GM12878 (cell line): ENCODE measurements at regions not wholly inside any gene's neighbourhood (a gene's known extent, or its start where the extent isn't known, plus 50 kb on each side); places are given as distances from the start of the nearest gene placed in this dataset.

Experiments used
- ATAC-seq: fragments of 200-7000 bp; cut with Tn5 transposase; 3 replicates; pipeline ENCODE4 v1.9.1; 2020; ENCODE audit warnings: mild to moderate bottlenecking, moderate library complexity
- BruUV-seq: library from RNA; stranded (reverse); fragments of 400-500 nt; replicated peaks from 2 replicates; lab custom pipeline; 2021; lab: Mats Ljungman, UMichigan
- CTCF ChIA-PET: fragments of 300-600 bp; sonication (Branson Sonifier 250); formaldehyde crosslinking; extraction: SDS; loops from one replicate; lab custom pipeline; 2021; ENCODE audit warnings: inconsistent platforms; lab: Yijun Ruan, JAX
- POLR2A ChIA-PET: fragments of 350-600 bp; formaldehyde crosslinking; extraction: SDS; loops from one replicate; lab custom pipeline; 2021; ENCODE audit warnings: inconsistent platforms; lab: Charles Lee
- RAD21 ChIA-PET: fragments of 300-600 bp; sonication (Branson Sonifier 250); formaldehyde crosslinking; loops from one replicate; lab custom pipeline; 2023; ENCODE audit warnings: antibody characterized with exemption; ENCODE audit not compliant: unreplicated experiment; lab: Charles Lee
- SMC1A ChIA-PET: fragments of 300-600 bp; sonication (Branson Sonifier 250); formaldehyde crosslinking; loops from one replicate; lab custom pipeline; 2023; ENCODE audit not compliant: unreplicated experiment, uncharacterized antibody; lab: Charles Lee
- DNase-seq: peaks from one replicate; pipeline ENCODE4 v3.0.0-alpha.2; 2011; ENCODE audit warnings: low read depth, low spot score
- FAIRE-seq: peaks from 3 replicates; lab custom pipeline; 2011; peaks lifted over from hg19 to GRCh38; lab: Jason Lieb, UNC
- H2AFZ ChIP-seq: 2 replicates; pipeline ENCODE4 v1.6.0; 2011; ENCODE audit warnings: low read depth, low read length, control low read depth; ENCODE audit not compliant: control insufficient read depth
- H3K27ac ChIP-seq: 2 replicates; pipeline ENCODE4 v1.5.1; 2011; ENCODE audit warnings: control low read depth; ENCODE audit not compliant: control insufficient read depth, insufficient read depth
- H3K27me3 ChIP-seq, 2 experiments: replicated peaks in 1 of 2; 2 replicates each; pipeline versions ENCODE4 v1.6.0 to v1.6.1; 2011; ENCODE audit warnings: low read length in 1 of 2; ENCODE audit not compliant: control insufficient read depth in 2 of 2, insufficient read depth in 2 of 2
- H3K36me3 ChIP-seq, 2 experiments: 2 replicates each; pipeline ENCODE4 v1.5.1; 2011; ENCODE audit warnings: low read length in 1 of 2; ENCODE audit not compliant: control insufficient read depth in 2 of 2, insufficient read depth in 2 of 2
- H3K4me1 ChIP-seq: 2 replicates; pipeline ENCODE4 v1.6.1; 2011; ENCODE audit warnings: mild to moderate bottlenecking, low read length, moderate library complexity, mixed read lengths; ENCODE audit not compliant: control insufficient read depth, insufficient read depth
- H3K4me2 ChIP-seq: 2 replicates; pipeline ENCODE4 v1.6.0; 2011; ENCODE audit warnings: control low read depth; ENCODE audit not compliant: control insufficient read depth, insufficient read depth
- H3K4me3 ChIP-seq: fragments of 200-600 bp; sonication (generic); 2 replicates; pipeline ENCODE4 v1.5.1; 2016
- H3K79me2 ChIP-seq: 2 replicates; pipeline ENCODE4 v1.6.0; 2011; ENCODE audit warnings: low read length; ENCODE audit not compliant: control insufficient read depth, insufficient read depth
- H3K9ac ChIP-seq: 2 replicates; pipeline ENCODE4 v1.8.0; 2011; ENCODE audit warnings: low read length, control low read depth, mixed read lengths; ENCODE audit not compliant: control insufficient read depth, insufficient read depth
- H3K9me3 ChIP-seq: replicated peaks from 3 replicates; pipeline ENCODE4 v1.5.1; 2011; ENCODE audit warnings: mild to moderate bottlenecking, low read length; ENCODE audit not compliant: control insufficient read depth, insufficient read depth
- H4K20me1 ChIP-seq: 2 replicates; pipeline ENCODE4 v1.6.0; 2011; ENCODE audit not compliant: control insufficient read depth, insufficient read depth
- CBX3 ChIP-seq: fragments of 200-600 bp; sonication (generic); IDR thresholded peaks from 2 replicates; pipeline ENCODE4 v1.6.1; 2016; ENCODE audit warnings: low read depth, borderline replicate concordance
- EZH2 ChIP-seq: IDR thresholded peaks from 2 replicates; pipeline ENCODE4 v1.6.1; 2012; ENCODE audit warnings: low read depth, mild to moderate bottlenecking, control low read depth, inconsistent platforms, low read length, borderline replicate concordance; ENCODE audit not compliant: control insufficient read depth
- MEF2B ChIP-seq: fragments of 450-650 bp; IDR thresholded peaks from 2 replicates; pipeline ENCODE4 v1.6.1; 2018; ENCODE audit warnings: mild to moderate bottlenecking, moderate library complexity; ENCODE audit not compliant: partially characterized antibody, poor library complexity, severe bottlenecking
- NR2C1 ChIP-seq: fragments of 450-650 bp; IDR thresholded peaks from 2 replicates; pipeline ENCODE4 v1.6.1; 2017; ENCODE audit warnings: antibody characterized with exemption, mild to moderate bottlenecking, moderate library complexity
- RFX5 ChIP-seq: IDR thresholded peaks from 2 replicates; pipeline ENCODE4 v1.6.1; 2011; ENCODE audit warnings: low read depth, low read length, improper control_type of control experiment
- SRF ChIP-seq, 2 experiments: IDR thresholded peaks; 2 replicates each; pipeline ENCODE4 v1.6.1; 2011; ENCODE audit warnings: low read depth in 2 of 2, low read length in 2 of 2, mild to moderate bottlenecking in 1 of 2, moderate library complexity in 1 of 2
- YBX1 ChIP-seq: fragments of 450-650 bp; IDR thresholded peaks from 2 replicates; pipeline ENCODE4 v1.6.1; 2016; ENCODE audit warnings: antibody characterized with exemption
- WGBS: methylation state at CpG from one replicate; pipeline ENCODE4 v1.1.6; 2016; ENCODE audit warnings: low lambda C conversion rate; ENCODE audit not compliant: insufficient replicate concordance, insufficient coverage; ENCODE audit errors: missing lambda C conversion rate; 5-methylcytosine and 5-hydroxymethylcytosine counted together
- in situ Hi-C: fragments of 300-500 bp; cut with MboI; formaldehyde crosslinking; loops from 9 replicates; pipeline ENCODE4 v1.14.3; 2018; ENCODE audit warnings: mixed read lengths
- intact Hi-C: fragments of 100-400 bp; cut with micrococcal nuclease; formaldehyde crosslinking; loops from one replicate; pipeline ENCODE4 v1.14.2; 2022; ENCODE audit not compliant: unreplicated experiment
- TF ChIP-seq, protein P1 (sequence below): fragments of 450-650 bp; IDR thresholded peaks from 2 replicates; pipeline ENCODE4 v1.6.1; 2017; ENCODE audit warnings: mild to moderate bottlenecking, moderate library complexity
- TF ChIP-seq, protein P2 (sequence below): fragments of 450-650 bp; IDR thresholded peaks from 2 replicates; pipeline ENCODE4 v1.6.1; 2016; ENCODE audit warnings: mild to moderate bottlenecking
- TF ChIP-seq, protein P3 (sequence below): IDR thresholded peaks from 2 replicates; pipeline ENCODE4 v1.6.1; 2012; ENCODE audit warnings: low read length, inconsistent platforms

DNA sequence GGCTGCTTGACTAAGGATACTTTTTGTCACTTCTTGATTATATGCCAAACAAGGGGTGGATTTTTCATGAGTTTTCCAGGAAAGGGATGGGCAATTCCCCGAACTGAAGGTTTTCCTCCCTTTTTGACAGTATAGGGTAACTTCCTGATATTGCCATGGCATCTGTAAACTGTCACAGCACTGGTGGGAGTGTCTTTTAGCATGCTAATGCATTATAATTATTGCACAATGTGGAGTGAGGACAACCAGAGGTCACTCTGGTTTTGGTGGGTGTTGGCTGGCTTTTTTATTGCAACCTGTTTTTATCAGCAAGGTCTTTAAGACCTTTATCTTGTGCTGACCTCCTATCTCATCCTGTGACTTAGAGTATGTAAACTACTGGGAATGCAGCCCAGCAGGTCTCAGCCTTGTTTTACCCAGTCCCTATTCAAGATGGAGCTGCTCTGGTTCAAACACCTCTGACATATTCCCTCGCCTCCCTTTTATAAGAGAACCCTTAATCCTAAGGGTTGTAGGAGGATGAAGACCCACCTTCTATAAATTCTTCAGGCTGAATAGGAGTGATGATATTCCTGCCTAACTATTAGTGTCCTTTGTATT lies 471.2 kb downstream of the ATP23 start:
- intact Hi-C loops (no loop called here), in situ Hi-C loops (no loop called here)
- Histone ChIP-seq H3K9me3 (no peaks in the 10 kb centered on the region), H3K27me3 (no peaks in the 10 kb centered on the region; a peak in 1 of 4 replicates), H3K4me1 (no peaks in the 10 kb centered on the region), H3K4me2 (no peak overlapping the region), H3K9ac (no peak overlapping the region), H2AFZ (no peak overlapping the region), H3K27ac (no peak overlapping the region), H3K4me3 (no peak overlapping the region), H3K36me3 (no peaks in the 10 kb centered on the region), H3K79me2 (no peaks in the 10 kb centered on the region), H4K20me1 (no peaks in the 10 kb centered on the region)
- FAIRE-seq = no peak
- SMC1A ChIA-PET = no interaction called here
- ATAC-seq = no peak
- no peak for TF ChIP-seq YBX1
- no peak for TF ChIP-seq NR2C1
- TF ChIP-seq, protein P1, sequence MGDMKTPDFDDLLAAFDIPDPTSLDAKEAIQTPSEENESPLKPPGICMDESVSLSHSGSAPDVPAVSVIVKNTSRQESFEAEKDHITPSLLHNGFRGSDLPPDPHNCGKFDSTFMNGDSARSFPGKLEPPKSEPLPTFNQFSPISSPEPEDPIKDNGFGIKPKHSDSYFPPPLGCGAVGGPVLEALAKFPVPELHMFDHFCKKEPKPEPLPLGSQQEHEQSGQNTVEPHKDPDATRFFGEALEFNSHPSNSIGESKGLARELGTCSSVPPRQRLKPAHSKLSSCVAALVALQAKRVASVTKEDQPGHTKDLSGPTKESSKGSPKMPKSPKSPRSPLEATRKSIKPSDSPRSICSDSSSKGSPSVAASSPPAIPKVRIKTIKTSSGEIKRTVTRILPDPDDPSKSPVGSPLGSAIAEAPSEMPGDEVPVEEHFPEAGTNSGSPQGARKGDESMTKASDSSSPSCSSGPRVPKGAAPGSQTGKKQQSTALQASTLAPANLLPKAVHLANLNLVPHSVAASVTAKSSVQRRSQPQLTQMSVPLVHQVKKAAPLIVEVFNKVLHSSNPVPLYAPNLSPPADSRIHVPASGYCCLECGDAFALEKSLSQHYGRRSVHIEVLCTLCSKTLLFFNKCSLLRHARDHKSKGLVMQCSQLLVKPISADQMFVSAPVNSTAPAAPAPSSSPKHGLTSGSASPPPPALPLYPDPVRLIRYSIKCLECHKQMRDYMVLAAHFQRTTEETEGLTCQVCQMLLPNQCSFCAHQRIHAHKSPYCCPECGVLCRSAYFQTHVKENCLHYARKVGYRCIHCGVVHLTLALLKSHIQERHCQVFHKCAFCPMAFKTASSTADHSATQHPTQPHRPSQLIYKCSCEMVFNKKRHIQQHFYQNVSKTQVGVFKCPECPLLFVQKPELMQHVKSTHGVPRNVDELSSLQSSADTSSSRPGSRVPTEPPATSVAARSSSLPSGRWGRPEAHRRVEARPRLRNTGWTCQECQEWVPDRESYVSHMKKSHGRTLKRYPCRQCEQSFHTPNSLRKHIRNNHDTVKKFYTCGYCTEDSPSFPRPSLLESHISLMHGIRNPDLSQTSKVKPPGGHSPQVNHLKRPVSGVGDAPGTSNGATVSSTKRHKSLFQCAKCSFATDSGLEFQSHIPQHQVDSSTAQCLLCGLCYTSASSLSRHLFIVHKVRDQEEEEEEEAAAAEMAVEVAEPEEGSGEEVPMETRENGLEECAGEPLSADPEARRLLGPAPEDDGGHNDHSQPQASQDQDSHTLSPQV = no peak
- no peak for TF ChIP-seq EZH2
- TF ChIP-seq, protein P2, sequence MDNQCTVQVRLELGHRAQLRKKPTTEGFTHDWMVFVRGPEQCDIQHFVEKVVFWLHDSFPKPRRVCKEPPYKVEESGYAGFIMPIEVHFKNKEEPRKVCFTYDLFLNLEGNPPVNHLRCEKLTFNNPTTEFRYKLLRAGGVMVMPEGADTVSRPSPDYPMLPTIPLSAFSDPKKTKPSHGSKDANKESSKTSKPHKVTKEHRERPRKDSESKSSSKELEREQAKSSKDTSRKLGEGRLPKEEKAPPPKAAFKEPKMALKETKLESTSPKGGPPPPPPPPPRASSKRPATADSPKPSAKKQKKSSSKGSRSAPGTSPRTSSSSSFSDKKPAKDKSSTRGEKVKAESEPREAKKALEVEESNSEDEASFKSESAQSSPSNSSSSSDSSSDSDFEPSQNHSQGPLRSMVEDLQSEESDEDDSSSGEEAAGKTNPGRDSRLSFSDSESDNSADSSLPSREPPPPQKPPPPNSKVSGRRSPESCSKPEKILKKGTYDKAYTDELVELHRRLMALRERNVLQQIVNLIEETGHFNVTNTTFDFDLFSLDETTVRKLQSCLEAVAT = no peak
- TF ChIP-seq SRF (IDR thresholded peaks at IDR 0.05; ENCODE audit: low read depth in 2 of 2, low read length in 2 of 2) = no peak
- no peak for TF ChIP-seq RFX5
- no peak for TF ChIP-seq CBX3
- TF ChIP-seq, protein P3, sequence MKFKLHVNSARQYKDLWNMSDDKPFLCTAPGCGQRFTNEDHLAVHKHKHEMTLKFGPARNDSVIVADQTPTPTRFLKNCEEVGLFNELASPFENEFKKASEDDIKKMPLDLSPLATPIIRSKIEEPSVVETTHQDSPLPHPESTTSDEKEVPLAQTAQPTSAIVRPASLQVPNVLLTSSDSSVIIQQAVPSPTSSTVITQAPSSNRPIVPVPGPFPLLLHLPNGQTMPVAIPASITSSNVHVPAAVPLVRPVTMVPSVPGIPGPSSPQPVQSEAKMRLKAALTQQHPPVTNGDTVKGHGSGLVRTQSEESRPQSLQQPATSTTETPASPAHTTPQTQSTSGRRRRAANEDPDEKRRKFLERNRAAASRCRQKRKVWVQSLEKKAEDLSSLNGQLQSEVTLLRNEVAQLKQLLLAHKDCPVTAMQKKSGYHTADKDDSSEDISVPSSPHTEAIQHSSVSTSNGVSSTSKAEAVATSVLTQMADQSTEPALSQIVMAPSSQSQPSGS = no peak
- TF ChIP-seq MEF2B = no peak
- POLR2A ChIA-PET = no interaction called here
- RAD21 ChIA-PET = no interaction called here
- WGBS = 0% methylated on average over 2 of the region's 2 CpGs
- CTCF ChIA-PET = no interaction called here
- DNase-seq = no peak
- no TSS peak for BruUV-seq
